Stomach (tissue), 4 donors: ENCODE measurements at regions not wholly inside any gene's neighbourhood (a gene's known extent, or its start where the extent isn't known, plus 50 kb on each side); places are given as distances from the start of the nearest gene placed in this dataset.

Experiments used
- CTCF ChIP-seq, 7 experiments: fragments of 450-650 bp in 4 of 7; fragments of 200-600 bp in 3 of 7; sonication (generic) in 3 of 7; IDR thresholded peaks; one replicate each; pipeline ENCODE4 v1.5.1; 2016 to 2019; ENCODE audit warnings: antibody characterized with exemption in 7 of 7, control low read depth in 2 of 7, mild to moderate bottlenecking in 1 of 7
- POLR2A ChIP-seq, 4 donors: fragments of 450-650 bp; IDR thresholded peaks; one replicate each; pipeline ENCODE4 v1.6.1; 2016; ENCODE audit warnings: antibody characterized with exemption in 4 of 4, control low read depth in 2 of 4, mild to moderate bottlenecking in 1 of 4, moderate library complexity in 1 of 4

- no peak for TF ChIP-seq CTCF (IDR thresholded peaks at IDR 0.05)
- no peak for TF ChIP-seq POLR2A (IDR thresholded peaks at IDR 0.05)
Observed at GRCh38 chr4:179626687-179627086, 2184.4 kb upstream of the AGA start.
